Thoracic aorta (tissue), 2 donors: ENCODE measurements at regions not wholly inside any gene's neighbourhood (a gene's known extent, or its start where the extent isn't known, plus 50 kb on each side); places are given as distances from the start of the nearest gene placed in this dataset.

ENCODE experiments used
- ATAC-seq: fragments of 150-250 bp; one replicate; pipeline ENCODE4 v1.8.0; 2017; ENCODE audit warnings: low read depth; ENCODE audit not compliant: insufficient number of reproducible peaks, low FRiP score
- DNase-seq: peaks from one replicate; pipeline ENCODE4 v3.0.0-alpha.2; 2020; ENCODE audit warnings: low spot score
- H3K27ac ChIP-seq, 2 donors: fragments of 200-600 bp; sonication (generic); 1 replicate in 1 of 2; 2 replicates in 1 of 2; pipeline ENCODE4 v1.5.1; 2016; ENCODE audit warnings: mild to moderate bottlenecking in 2 of 2, moderate library complexity in 2 of 2
- H3K27me3 ChIP-seq: fragments of 200-600 bp; sonication (generic); replicated peaks from 2 replicates; pipeline ENCODE4 v1.6.0; 2016; ENCODE audit warnings: mild to moderate bottlenecking; ENCODE audit not compliant: insufficient read depth
- H3K36me3 ChIP-seq: fragments of 200-600 bp; sonication (generic); one replicate; pipeline ENCODE4 v1.5.1; 2016
- H3K4me1 ChIP-seq, 2 donors: fragments of 200-600 bp; sonication (generic); 1 replicate in 1 of 2; 2 replicates in 1 of 2; pipeline versions ENCODE4 v1.5.1 to v1.6.0; 2016; ENCODE audit warnings: low read depth in 2 of 2, mild to moderate bottlenecking in 1 of 2; ENCODE audit not compliant: control insufficient read depth in 1 of 2
- H3K4me3 ChIP-seq: fragments of 200-600 bp; sonication (generic); 2 replicates; pipeline ENCODE4 v1.5.1; 2016; ENCODE audit warnings: mild to moderate bottlenecking
- H3K9me3 ChIP-seq: fragments of 200-600 bp; sonication (generic); 2 replicates; pipeline ENCODE4 v1.5.1; 2016
- CTCF ChIP-seq: fragments of 200-600 bp; sonication (generic); IDR thresholded peaks from one replicate; pipeline ENCODE4 v1.5.1; 2019; ENCODE audit warnings: antibody characterized with exemption

GRCh38 chr4:174423257-174423944 lies 98.9 kb downstream of the HPGD start:
- no peak overlapping the region for H3K27ac ChIP-seq
- peak; percentile 9 for DNase-seq
- H3K9me3 ChIP-seq, result no peaks in the 10 kb centered on the region
- no peak overlapping the region for H3K4me3 ChIP-seq
- TF ChIP-seq CTCF, result no peak
- H3K4me1 ChIP-seq, result peaks cover 0 to 9% of the 10 kb centered on the region in 2 donors
- ATAC-seq, result no peak
- H3K27me3 ChIP-seq, result no peaks in the 10 kb centered on the region
- no peaks in the 10 kb centered on the region for H3K36me3 ChIP-seq

GRCh38 chr4:174422893-174423256 lies 99.4 kb downstream of the HPGD start:
- Histone ChIP-seq H3K4me1 (peaks cover 0 to 9% of the 10 kb centered on the region in 2 donors), H3K9me3 (no peaks in the 10 kb centered on the region), H3K27ac (no peak overlapping the region), H3K27me3 (no peaks in the 10 kb centered on the region), H3K36me3 (no peaks in the 10 kb centered on the region), H3K4me3 (no peak overlapping the region)
- ATAC-seq (no peak), DNase-seq (no peak)
- TF ChIP-seq CTCF, result no peak

GRCh38 chr4:174420316-174420715 lies 102.0 kb downstream of the HPGD start:
- Histone ChIP-seq H3K9me3 (no peaks in the 10 kb centered on the region), H3K4me1 (peaks cover 0 to 9% of the 10 kb centered on the region in 2 donors), H3K27ac (no peak overlapping the region), H3K36me3 (no peaks in the 10 kb centered on the region), H3K4me3 (no peak overlapping the region), H3K27me3 (no peaks in the 10 kb centered on the region)
- ATAC-seq (no peak), DNase-seq (no peak)
- no peak for TF ChIP-seq CTCF

GRCh38 chr4:174418640-174419212 lies 103.6 kb downstream of the HPGD start:
- Histone ChIP-seq H3K27me3 (no peaks in the 10 kb centered on the region), H3K9me3 (no peaks in the 10 kb centered on the region), H3K4me3 (no peak overlapping the region), H3K27ac (no peak overlapping the region), H3K4me1 (peaks cover 0 to 7% of the 10 kb centered on the region in 2 donors), H3K36me3 (no peaks in the 10 kb centered on the region)
- no peak for DNase-seq
- no peak for TF ChIP-seq CTCF
- no peak for ATAC-seq

GRCh38 chr4:174408841-174409552 lies 113.3 kb downstream of the HPGD start:
- DNase-seq, result no peak
- no peak overlapping the region for H3K27ac ChIP-seq
- H3K27me3 ChIP-seq, result no peaks in the 10 kb centered on the region
- H3K4me3 ChIP-seq, result no peak overlapping the region
- no peaks in the 10 kb centered on the region for H3K4me1 ChIP-seq
- TF ChIP-seq CTCF, result no peak
- no peak for ATAC-seq
- no peaks in the 10 kb centered on the region for H3K9me3 ChIP-seq
- no peaks in the 10 kb centered on the region for H3K36me3 ChIP-seq
